Smooth muscle cell (in vitro differentiated cells): ENCODE measurements at regions not wholly inside any gene's neighbourhood (a gene's known extent, or its start where the extent isn't known, plus 50 kb on each side); places are given as distances from the start of the nearest gene placed in this dataset.

Source experiments
- DNase-seq: peaks from one replicate; lab custom pipeline; 2025; ENCODE audit not compliant: unreplicated experiment; lab: John Stamatoyannopoulos, UW
- H2AFZ ChIP-seq: fragments of 200-600 bp; sonication (generic); 2 replicates; pipeline ENCODE4 v1.6.0; 2016; ENCODE audit warnings: antibody characterized with exemption, low read depth, mild to moderate bottlenecking
- H3F3A ChIP-seq: fragments of 200-600 bp; sonication (generic); 2 replicates; pipeline ENCODE4 v1.6.0; 2017; ENCODE audit warnings: antibody characterized with exemption, low read depth
- H3K27ac ChIP-seq: fragments of 200-600 bp; sonication (generic); 2 replicates; pipeline ENCODE4 v1.5.1; 2016; ENCODE audit warnings: low read depth, mild to moderate bottlenecking
- H3K27me3 ChIP-seq: fragments of 200-600 bp; sonication (generic); 2 replicates; pipeline ENCODE4 v1.6.1; 2016; ENCODE audit warnings: low read depth, mild to moderate bottlenecking
- H3K36me3 ChIP-seq: fragments of 200-600 bp; sonication (generic); 2 replicates; pipeline ENCODE4 v1.5.1; 2016; ENCODE audit warnings: low read depth
- H3K4me1 ChIP-seq: fragments of 200-600 bp; sonication (generic); 2 replicates; pipeline ENCODE4 v1.5.1; 2016; ENCODE audit warnings: low read depth
- H3K4me2 ChIP-seq: fragments of 200-600 bp; sonication (generic); 2 replicates; pipeline ENCODE4 v1.6.0; 2016; ENCODE audit warnings: mild to moderate bottlenecking
- H3K4me3 ChIP-seq: fragments of 200-600 bp; sonication (generic); 2 replicates; pipeline ENCODE4 v1.5.1; 2016; ENCODE audit warnings: mild to moderate bottlenecking
- H3K79me2 ChIP-seq: fragments of 200-600 bp; sonication (generic); 2 replicates; pipeline ENCODE4 v1.6.0; 2016; ENCODE audit warnings: low read depth, mild to moderate bottlenecking
- H3K9ac ChIP-seq: fragments of 200-600 bp; sonication (generic); 2 replicates; pipeline ENCODE4 v1.6.0; 2016; ENCODE audit warnings: low read depth
- H3K9me3 ChIP-seq: fragments of 200-600 bp; sonication (generic); replicated peaks from 2 replicates; pipeline ENCODE4 v1.5.1; 2016; ENCODE audit warnings: low read depth
- H4K20me1 ChIP-seq: fragments of 200-600 bp; sonication (generic); 2 replicates; pipeline ENCODE4 v1.6.0; 2016; ENCODE audit warnings: low read depth
- CTCF ChIP-seq: fragments of 200-600 bp; sonication (generic); IDR thresholded peaks from 2 replicates; pipeline ENCODE4 v1.5.1; 2017; ENCODE audit warnings: borderline replicate concordance, mild to moderate bottlenecking, antibody characterized with exemption; ENCODE audit not compliant: insufficient read depth, poor library complexity, severe bottlenecking
- WGBS: methylation state at CpG from one replicate; pipeline ENCODE4 v1.1.7; 2016; ENCODE audit warnings: low lambda C conversion rate; 5-methylcytosine and 5-hydroxymethylcytosine counted together

- no peak overlapping the region for H3K4me2 ChIP-seq
- H3K9ac ChIP-seq: no peak overlapping the region
- no peak overlapping the region for H3K27ac ChIP-seq
- WGBS: 94% methylated on average over 23 of the region's 23 CpGs
- no peak for TF ChIP-seq CTCF
- H3K9me3 ChIP-seq: no peaks in the 10 kb centered on the region
- H3K79me2 ChIP-seq: no peaks in the 10 kb centered on the region
- H2AFZ ChIP-seq: no peak overlapping the region
- peaks cover 13% of the 10 kb centered on the region for H3K27me3 ChIP-seq
- DNase-seq: no peak
- H3K36me3 ChIP-seq: no peaks in the 10 kb centered on the region
- H3K4me1 ChIP-seq: no peaks in the 10 kb centered on the region
- H3F3A ChIP-seq: no peaks in the 10 kb centered on the region
- no peak overlapping the region for H3K4me3 ChIP-seq
- H4K20me1 ChIP-seq: no peaks in the 10 kb centered on the region
Measured at GRCh38 chr13:111468037-111468959, 147.9 kb downstream of the TEX29 start.

- 95% methylated on average over 5 of the region's 5 CpGs for WGBS
- TF ChIP-seq CTCF: no peak
- H3K4me1 ChIP-seq: no peaks in the 10 kb centered on the region
- H3K27ac ChIP-seq: no peak overlapping the region
- H3K9me3 ChIP-seq: no peaks in the 10 kb centered on the region
- no peak overlapping the region for H3K9ac ChIP-seq
- DNase-seq: no peak
- H2AFZ ChIP-seq: no peak overlapping the region
- no peaks in the 10 kb centered on the region for H4K20me1 ChIP-seq
- no peaks in the 10 kb centered on the region for H3F3A ChIP-seq
- no peaks in the 10 kb centered on the region for H3K79me2 ChIP-seq
- H3K4me3 ChIP-seq: no peak overlapping the region
- H3K4me2 ChIP-seq: no peak overlapping the region
- peaks cover 9% of the 10 kb centered on the region for H3K27me3 ChIP-seq
- H3K36me3 ChIP-seq: no peaks in the 10 kb centered on the region
Measured at GRCh38 chr13:111469450-111469849, 149.0 kb downstream of the TEX29 start.

GRCh38 chr13:111469916-111470506 lies 149.6 kb downstream of the TEX29 start:
- H3K4me1 ChIP-seq: no peaks in the 10 kb centered on the region
- peaks cover 9% of the 10 kb centered on the region for H3K27me3 ChIP-seq
- H3K4me2 ChIP-seq: no peak overlapping the region
- no peaks in the 10 kb centered on the region for H3K9me3 ChIP-seq
- no peaks in the 10 kb centered on the region for H4K20me1 ChIP-seq
- H3K79me2 ChIP-seq: no peaks in the 10 kb centered on the region
- 92% methylated on average over 20 of the region's 20 CpGs for WGBS
- no peaks in the 10 kb centered on the region for H3K36me3 ChIP-seq
- DNase-seq: no peak
- no peaks in the 10 kb centered on the region for H3F3A ChIP-seq
- H3K4me3 ChIP-seq: no peak overlapping the region
- no peak overlapping the region for H2AFZ ChIP-seq
- no peak for TF ChIP-seq CTCF
- no peak overlapping the region for H3K9ac ChIP-seq
- H3K27ac ChIP-seq: no peak overlapping the region
